GM19035 (cell line): ENCODE measurements at regions not wholly inside any gene's neighbourhood (a gene's known extent, or its start where the extent isn't known, plus 50 kb on each side); places are given as distances from the start of the nearest gene placed in this dataset.
"Not testable (repeated sequence)": the region's sequence is repeated elsewhere in the genome, so short reads cannot be mapped to it uniquely, and the experiment has no call there.

ENCODE experiments used
- ATAC-seq: cut with Tn5 transposase; IDR thresholded peaks from one replicate; pipeline ENCODE4 v1.9.1; 2021; ENCODE audit not compliant: unreplicated experiment

GRCh38 chr11:121907379-121907778, 208.6 kb downstream of the BLID start:
- ATAC-seq, result no peak

- no peak for ATAC-seq
Measured at GRCh38 chr11:121904148-121904547, 211.9 kb downstream of the BLID start.

- ATAC-seq, result no peak
Measured at GRCh38 chr11:121901886-121902285, 214.1 kb downstream of the BLID start.

- not testable (repeated sequence) for ATAC-seq
Measured at GRCh38 chr11:121901417-121901816, 214.6 kb downstream of the BLID start.

- ATAC-seq, result no peak
Measured at GRCh38 chr11:121899520-121899919, 216.5 kb downstream of the BLID start.

- ATAC-seq, result no peak
Measured at GRCh38 chr11:121898903-121899302, 217.1 kb downstream of the BLID start.

GRCh38 chr11:121895919-121896318, 220.1 kb downstream of the BLID start:
- ATAC-seq, result no peak

GRCh38 chr11:121894581-121894980, 221.4 kb downstream of the BLID start:
- no peak for ATAC-seq

- no peak for ATAC-seq
Measured at GRCh38 chr11:121892863-121893262, 223.2 kb downstream of the BLID start.

GRCh38 chr11:121892131-121892681, 223.8 kb downstream of the BLID start:
- ATAC-seq, result no peak

- no peak for ATAC-seq
Measured at GRCh38 chr11:121890946-121891515, 225.0 kb downstream of the BLID start.

GRCh38 chr11:121890377-121890776, 225.6 kb downstream of the BLID start:
- no peak for ATAC-seq

GRCh38 chr11:121889931-121890330, 226.1 kb downstream of the BLID start:
- ATAC-seq, result no peak

- ATAC-seq, result no peak
Measured at GRCh38 chr11:121889186-121889585, 226.8 kb downstream of the BLID start.

GRCh38 chr11:121887976-121888557, 227.9 kb downstream of the BLID start:
- no peak for ATAC-seq

- ATAC-seq, result no peak
Measured at GRCh38 chr11:121887569-121887968, 228.4 kb downstream of the BLID start.

- no peak for ATAC-seq
Measured at GRCh38 chr11:121886996-121887395, 229.0 kb downstream of the BLID start.

GRCh38 chr11:121886005-121886734, 229.8 kb downstream of the BLID start:
- ATAC-seq, result no peak

- ATAC-seq, result no peak
Measured at GRCh38 chr11:121884626-121885025, 231.4 kb downstream of the BLID start.

GRCh38 chr11:121881806-121882205, 234.2 kb downstream of the BLID start:
- no peak for ATAC-seq

GRCh38 chr11:121877152-121877551, 238.9 kb downstream of the BLID start:
- no peak for ATAC-seq

GRCh38 chr11:121873766-121874165, 242.2 kb downstream of the BLID start:
- no peak for ATAC-seq
